Thoracic aorta (tissue), 2 donors: ENCODE measurements at regions not wholly inside any gene's neighbourhood (a gene's known extent, or its start where the extent isn't known, plus 50 kb on each side); places are given as distances from the start of the nearest gene placed in this dataset.

Experiments
- ATAC-seq: fragments of 150-250 bp; one replicate; pipeline ENCODE4 v1.8.0; 2017; ENCODE audit warnings: low read depth; ENCODE audit not compliant: insufficient number of reproducible peaks, low FRiP score
- DNase-seq: peaks from one replicate; pipeline ENCODE4 v3.0.0-alpha.2; 2020; ENCODE audit warnings: low spot score
- H3K27ac ChIP-seq, 2 donors: fragments of 200-600 bp; sonication (generic); 1 replicate in 1 of 2; 2 replicates in 1 of 2; pipeline ENCODE4 v1.5.1; 2016; ENCODE audit warnings: mild to moderate bottlenecking in 2 of 2, moderate library complexity in 2 of 2
- H3K27me3 ChIP-seq: fragments of 200-600 bp; sonication (generic); replicated peaks from 2 replicates; pipeline ENCODE4 v1.6.0; 2016; ENCODE audit warnings: mild to moderate bottlenecking; ENCODE audit not compliant: insufficient read depth
- H3K36me3 ChIP-seq: fragments of 200-600 bp; sonication (generic); one replicate; pipeline ENCODE4 v1.5.1; 2016
- H3K4me1 ChIP-seq, 2 donors: fragments of 200-600 bp; sonication (generic); 1 replicate in 1 of 2; 2 replicates in 1 of 2; pipeline versions ENCODE4 v1.5.1 to v1.6.0; 2016; ENCODE audit warnings: low read depth in 2 of 2, mild to moderate bottlenecking in 1 of 2; ENCODE audit not compliant: control insufficient read depth in 1 of 2
- H3K4me3 ChIP-seq: fragments of 200-600 bp; sonication (generic); 2 replicates; pipeline ENCODE4 v1.5.1; 2016; ENCODE audit warnings: mild to moderate bottlenecking
- H3K9me3 ChIP-seq: fragments of 200-600 bp; sonication (generic); 2 replicates; pipeline ENCODE4 v1.5.1; 2016
- CTCF ChIP-seq: fragments of 200-600 bp; sonication (generic); IDR thresholded peaks from one replicate; pipeline ENCODE4 v1.5.1; 2019; ENCODE audit warnings: antibody characterized with exemption

- ATAC-seq (no peak), DNase-seq (no peak)
- H3K4me3 ChIP-seq, result no peak overlapping the region
- no peaks in the 10 kb centered on the region for H3K9me3 ChIP-seq
- H3K27ac ChIP-seq, result no peak overlapping the region
- no peaks in the 10 kb centered on the region for H3K36me3 ChIP-seq
- TF ChIP-seq CTCF, result no peak
- H3K4me1 ChIP-seq, result no peaks in the 10 kb centered on the region
- H3K27me3 ChIP-seq, result no peaks in the 10 kb centered on the region
Observed at GRCh38 chr6:1110941-1111349, 201.0 kb upstream of the FOXQ1 start.

GRCh38 chr6:1110164-1110563 lies 201.7 kb upstream of the FOXQ1 start:
- no peak for ATAC-seq
- no peak for DNase-seq
- Histone ChIP-seq H3K4me1 (no peaks in the 10 kb centered on the region), H3K36me3 (no peaks in the 10 kb centered on the region), H3K4me3 (no peak overlapping the region), H3K27ac (no peak overlapping the region), H3K9me3 (no peaks in the 10 kb centered on the region), H3K27me3 (no peaks in the 10 kb centered on the region)
- TF ChIP-seq CTCF, result no peak

GRCh38 chr6:1109134-1109533 lies 202.8 kb upstream of the FOXQ1 start:
- Histone ChIP-seq H3K9me3 (no peaks in the 10 kb centered on the region), H3K4me1 (no peaks in the 10 kb centered on the region), H3K36me3 (no peaks in the 10 kb centered on the region), H3K27me3 (no peaks in the 10 kb centered on the region), H3K27ac (no peak overlapping the region), H3K4me3 (no peak overlapping the region)
- ATAC-seq, result no peak
- TF ChIP-seq CTCF, result no peak
- DNase-seq, result no peak

GRCh38 chr6:1108198-1108597 lies 203.7 kb upstream of the FOXQ1 start:
- no peak overlapping the region for H3K4me3 ChIP-seq
- no peaks in the 10 kb centered on the region for H3K9me3 ChIP-seq
- no peaks in the 10 kb centered on the region for H3K36me3 ChIP-seq
- TF ChIP-seq CTCF, result no peak
- H3K4me1 ChIP-seq, result no peaks in the 10 kb centered on the region
- ATAC-seq (no peak), DNase-seq (no peak)
- no peak overlapping the region for H3K27ac ChIP-seq
- no peaks in the 10 kb centered on the region for H3K27me3 ChIP-seq

- Histone ChIP-seq H3K36me3 (no peaks in the 10 kb centered on the region), H3K4me1 (no peaks in the 10 kb centered on the region), H3K9me3 (no peaks in the 10 kb centered on the region), H3K27me3 (no peaks in the 10 kb centered on the region), H3K27ac (no peak overlapping the region), H3K4me3 (no peak overlapping the region)
- DNase-seq, result no peak
- ATAC-seq, result no peak
- no peak for TF ChIP-seq CTCF
Observed at GRCh38 chr6:1107578-1107977, 204.3 kb upstream of the FOXQ1 start.
